ENCODE measurements at regions not wholly inside any gene's neighbourhood (a gene's known extent, or its start where the extent isn't known, plus 50 kb on each side); places are given as distances from the start of the nearest gene placed in this dataset.
A peak's percentile ranks its signal among the peaks of the same experiment; 100 is the strongest.
"Not testable (repeated sequence)": the region's sequence is repeated elsewhere in the genome, so short reads cannot be mapped to it uniquely, and the experiment has no call there.

DNA sequence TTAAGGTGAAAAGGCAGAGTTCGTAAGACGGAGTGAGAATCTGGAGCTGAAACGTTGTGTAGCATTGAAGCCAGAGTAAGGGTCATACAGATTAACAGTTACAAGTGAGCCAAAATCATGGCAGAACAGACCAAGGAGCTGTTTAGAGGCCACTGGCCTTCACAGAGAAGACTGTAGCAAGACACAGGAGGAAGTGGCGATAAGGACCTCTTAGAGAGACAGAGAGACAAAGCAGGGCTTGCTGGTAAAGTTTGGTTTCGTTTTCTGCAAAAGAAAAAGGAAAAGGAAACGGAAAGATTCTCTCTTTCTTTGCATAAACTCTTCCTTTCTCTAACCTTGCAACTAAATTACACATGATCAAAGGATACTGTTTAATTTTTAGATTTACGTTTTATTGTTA, 83.0 kb downstream of the AASDHPPT start:
- H3K4me1 Mint-ChIP-seq (ENCODE audit: unreplicated experiment): peaks cover 3% of the 10 kb centered on the region
- TF ChIP-seq CTCF (conservative IDR thresholded peaks at IDR 0.05): no peak
- no peak overlapping the region for H3K4me3 Mint-ChIP-seq
- H3K27me3 Mint-ChIP-seq: no peaks in the 10 kb centered on the region
- no peak for DNase-seq (ENCODE audit: extremely low spot score, unreplicated experiment)
- peaks cover 19% of the 10 kb centered on the region for H3K9me3 Mint-ChIP-seq
- H3K36me3 Mint-ChIP-seq: no peaks in the 10 kb centered on the region
- no peak overlapping the region for H3K27ac Mint-ChIP-seq

DNA sequence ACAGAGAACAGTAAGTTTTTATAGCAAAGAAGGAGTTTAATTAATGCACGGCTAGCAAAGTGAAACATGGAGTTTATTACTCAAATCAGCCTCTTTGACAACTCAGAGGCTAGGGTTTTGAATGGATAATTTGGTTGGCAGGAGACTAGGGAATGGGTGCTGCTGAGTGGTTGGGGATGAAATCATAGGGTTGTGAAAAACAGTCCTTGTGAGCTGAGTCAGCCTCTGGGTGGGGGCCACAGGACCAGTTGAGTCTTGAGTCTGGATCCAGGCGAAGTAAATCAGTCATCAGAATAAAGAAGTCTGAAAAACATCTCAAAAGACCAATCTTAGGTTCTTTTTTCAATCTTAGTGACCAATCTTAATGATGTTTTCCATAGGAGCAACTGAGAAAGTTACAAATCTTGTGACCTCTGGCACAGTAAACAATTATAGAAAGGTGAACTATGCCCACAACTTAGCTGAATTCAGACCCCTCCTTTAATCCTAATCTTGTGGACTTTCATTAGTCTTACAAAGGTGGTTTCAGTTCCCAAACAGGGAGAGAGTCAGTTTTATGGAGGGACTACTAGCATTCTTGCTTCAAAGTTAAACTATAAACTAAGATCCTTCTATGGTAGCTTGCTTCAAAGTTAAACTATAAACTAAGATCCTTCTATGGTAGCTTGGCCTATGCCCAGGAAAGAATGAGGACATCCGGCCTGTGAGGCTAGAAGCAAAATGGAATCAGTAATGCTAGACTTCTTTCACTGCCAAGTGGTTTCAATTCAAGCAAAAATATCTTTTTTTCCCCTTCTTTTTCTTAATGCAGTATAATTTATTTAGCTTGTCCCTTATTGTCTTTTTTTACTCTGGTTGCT, 84.5 kb downstream of the AASDHPPT start:
- Mint-ChIP-seq H3K36me3 (no peaks in the 10 kb centered on the region), H3K27me3 (no peaks in the 10 kb centered on the region), H3K9me3 (peaks cover 19% of the 10 kb centered on the region), H3K27ac (no peak overlapping the region), H3K4me1 (ENCODE audit: unreplicated experiment) (no peaks in the 10 kb centered on the region), H3K4me3 (no peak overlapping the region)
- TF ChIP-seq CTCF (conservative IDR thresholded peaks at IDR 0.05): no peak
- no peak for DNase-seq (ENCODE audit: extremely low spot score, unreplicated experiment)

- no peak for TF ChIP-seq CTCF (conservative IDR thresholded peaks at IDR 0.05)
- H3K9me3 Mint-ChIP-seq: peaks cover 14% of the 10 kb centered on the region
- H3K36me3 Mint-ChIP-seq: peaks cover 5% of the 10 kb centered on the region
These were observed 89.6 kb downstream of the AASDHPPT start for GRCh38 chr11:106167085-106167484.

GRCh38 chr11:106172386-106172991, 95.0 kb downstream of the AASDHPPT start:
- no peak for DNase-seq (ENCODE audit: extremely low spot score, unreplicated experiment)
- peaks cover 7% of the 10 kb centered on the region for H3K9me3 Mint-ChIP-seq
- H3K4me3 Mint-ChIP-seq: peak overlapping the region; percentile 58
- peak overlapping the region; percentile 18 for H3K27ac Mint-ChIP-seq
- no peak for TF ChIP-seq CTCF (conservative IDR thresholded peaks at IDR 0.05)
- H3K27me3 Mint-ChIP-seq: peaks cover 4% of the 10 kb centered on the region
- H3K36me3 Mint-ChIP-seq: peaks cover 5% of the 10 kb centered on the region
- H3K4me1 Mint-ChIP-seq (ENCODE audit: unreplicated experiment): peaks cover 16% of the 10 kb centered on the region

More at GRCh38 chr11:106167085-106167484, 89.6 kb downstream of the AASDHPPT start:
- Mint-ChIP-seq H3K4me3 (no peak overlapping the region), H3K27ac (no peak overlapping the region), H3K4me1 (ENCODE audit: unreplicated experiment) (no peaks in the 10 kb centered on the region), H3K27me3 (no peaks in the 10 kb centered on the region)
- no peak for DNase-seq (ENCODE audit: extremely low spot score, unreplicated experiment)

GRCh38 chr11:106173291-106173690, 95.8 kb downstream of the AASDHPPT start:
- no peak for DNase-seq (ENCODE audit: extremely low spot score, unreplicated experiment)
- peaks cover 4% of the 10 kb centered on the region for H3K9me3 Mint-ChIP-seq
- no peak overlapping the region for H3K27ac Mint-ChIP-seq
- peaks cover 21% of the 10 kb centered on the region for H3K4me1 Mint-ChIP-seq (ENCODE audit: unreplicated experiment)
- no peak overlapping the region for H3K4me3 Mint-ChIP-seq
- no peak for TF ChIP-seq CTCF (conservative IDR thresholded peaks at IDR 0.05)
- H3K36me3 Mint-ChIP-seq: peaks cover 5% of the 10 kb centered on the region
- H3K27me3 Mint-ChIP-seq: peaks cover 4% of the 10 kb centered on the region

DNA sequence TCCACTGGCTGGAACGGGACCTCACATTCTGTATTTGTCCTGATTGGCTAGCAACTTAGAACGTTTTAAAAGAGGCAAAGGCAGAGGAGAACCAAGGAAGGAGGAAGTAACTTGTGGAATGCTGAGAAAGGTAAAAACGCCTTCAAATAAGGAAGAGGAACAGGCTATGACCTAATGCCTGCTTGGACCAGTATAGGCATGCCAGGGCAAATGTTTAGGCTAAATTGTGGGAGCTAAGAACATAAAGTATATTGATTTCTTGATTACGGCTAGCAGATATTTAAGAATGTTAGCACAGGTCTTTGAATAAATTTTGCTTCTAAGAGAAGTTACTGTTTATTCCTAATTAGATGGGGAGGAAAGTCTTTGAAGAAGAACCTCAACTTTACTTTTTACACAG, 96.5 kb downstream of the AASDHPPT start:
- peaks cover 21% of the 10 kb centered on the region for H3K4me1 Mint-ChIP-seq (ENCODE audit: unreplicated experiment)
- not testable (repeated sequence) for H3K27ac Mint-ChIP-seq; H3K36me3 Mint-ChIP-seq; H3K9me3 Mint-ChIP-seq; DNase-seq (ENCODE audit: extremely low spot score, unreplicated experiment); H3K4me3 Mint-ChIP-seq; H3K27me3 Mint-ChIP-seq
